ENCODE measurements at regions not wholly inside any gene's neighbourhood (a gene's known extent, or its start where the extent isn't known, plus 50 kb on each side); places are given as distances from the start of the nearest gene placed in this dataset.

DNA sequence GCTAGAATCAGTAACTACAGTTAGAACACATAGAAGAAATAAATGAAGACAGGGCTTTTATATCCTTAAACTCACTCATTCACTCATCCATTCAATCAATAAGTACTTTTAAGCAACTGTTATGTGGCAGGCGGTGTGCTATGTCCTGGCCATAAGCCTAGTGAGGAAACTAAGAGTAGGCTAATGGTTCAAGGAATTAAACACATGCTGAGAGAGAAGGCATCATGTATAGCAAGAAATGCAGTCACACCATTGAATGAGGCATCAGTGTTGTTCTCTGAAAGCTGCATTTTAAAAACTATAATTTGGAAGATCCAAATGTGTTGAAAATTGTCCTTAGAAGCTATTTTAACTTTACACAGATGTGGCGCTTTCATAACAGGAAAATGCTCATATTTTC lies 86.5 kb upstream of the DTNA start:
- ATAC-seq (ENCODE audit: low read depth) (no peak), DNase-seq (ENCODE audit: low spot score) (no peak)
- H3K4me1 ChIP-seq (ENCODE audit: insufficient read depth, poor library complexity, severe bottlenecking), result no peaks in the 10 kb centered on the region
- no peaks in the 10 kb centered on the region for H3K27me3 ChIP-seq (ENCODE audit: insufficient read depth, poor library complexity, severe bottlenecking)
- H3K4me3 ChIP-seq (ENCODE audit: severe bottlenecking), result no peak overlapping the region
- H3K36me3 ChIP-seq (ENCODE audit: low read depth), result no peaks in the 10 kb centered on the region
- TF ChIP-seq, protein P1, sequence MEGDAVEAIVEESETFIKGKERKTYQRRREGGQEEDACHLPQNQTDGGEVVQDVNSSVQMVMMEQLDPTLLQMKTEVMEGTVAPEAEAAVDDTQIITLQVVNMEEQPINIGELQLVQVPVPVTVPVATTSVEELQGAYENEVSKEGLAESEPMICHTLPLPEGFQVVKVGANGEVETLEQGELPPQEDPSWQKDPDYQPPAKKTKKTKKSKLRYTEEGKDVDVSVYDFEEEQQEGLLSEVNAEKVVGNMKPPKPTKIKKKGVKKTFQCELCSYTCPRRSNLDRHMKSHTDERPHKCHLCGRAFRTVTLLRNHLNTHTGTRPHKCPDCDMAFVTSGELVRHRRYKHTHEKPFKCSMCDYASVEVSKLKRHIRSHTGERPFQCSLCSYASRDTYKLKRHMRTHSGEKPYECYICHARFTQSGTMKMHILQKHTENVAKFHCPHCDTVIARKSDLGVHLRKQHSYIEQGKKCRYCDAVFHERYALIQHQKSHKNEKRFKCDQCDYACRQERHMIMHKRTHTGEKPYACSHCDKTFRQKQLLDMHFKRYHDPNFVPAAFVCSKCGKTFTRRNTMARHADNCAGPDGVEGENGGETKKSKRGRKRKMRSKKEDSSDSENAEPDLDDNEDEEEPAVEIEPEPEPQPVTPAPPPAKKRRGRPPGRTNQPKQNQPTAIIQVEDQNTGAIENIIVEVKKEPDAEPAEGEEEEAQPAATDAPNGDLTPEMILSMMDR (IDR thresholded peaks at IDR 0.05; ENCODE audit: poor library complexity, severe bottlenecking), result no peak
- no peak overlapping the region for H3K27ac ChIP-seq (ENCODE audit: poor library complexity, severe bottlenecking)
- H3K9me3 ChIP-seq (ENCODE audit: severe bottlenecking), result no peaks in the 10 kb centered on the region

DNA sequence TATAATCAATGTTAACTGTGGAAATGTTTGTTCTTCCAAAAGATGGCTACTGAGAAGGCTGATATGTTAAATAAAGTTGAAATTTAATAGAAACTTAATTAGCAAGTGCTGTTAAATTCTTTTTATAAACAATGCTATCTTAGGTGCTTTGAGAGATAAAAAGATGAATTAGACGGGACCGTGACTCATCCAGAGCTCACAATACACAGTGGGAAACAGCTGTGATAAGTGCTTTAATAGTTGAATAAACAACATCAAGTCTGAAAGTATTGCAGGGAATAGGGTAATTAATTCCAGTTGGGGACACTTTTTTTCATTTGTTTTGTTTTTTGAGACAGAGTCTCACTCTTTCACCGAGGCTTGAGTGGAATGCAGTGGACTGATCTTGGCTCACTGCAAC lies 85.5 kb upstream of the DTNA start:
- Histone ChIP-seq H3K9me3 (ENCODE audit: severe bottlenecking) (no peaks in the 10 kb centered on the region), H3K36me3 (ENCODE audit: low read depth) (no peaks in the 10 kb centered on the region), H3K27me3 (ENCODE audit: insufficient read depth, poor library complexity, severe bottlenecking) (no peaks in the 10 kb centered on the region), H3K27ac (ENCODE audit: poor library complexity, severe bottlenecking) (no peak overlapping the region), H3K4me1 (ENCODE audit: insufficient read depth, poor library complexity, severe bottlenecking) (no peaks in the 10 kb centered on the region), H3K4me3 (ENCODE audit: severe bottlenecking) (no peak overlapping the region)
- TF ChIP-seq, protein P1 (IDR thresholded peaks at IDR 0.05; ENCODE audit: poor library complexity, severe bottlenecking), result no peak
- no peak for DNase-seq (ENCODE audit: low spot score)
- no peak for ATAC-seq (ENCODE audit: low read depth)

DNA sequence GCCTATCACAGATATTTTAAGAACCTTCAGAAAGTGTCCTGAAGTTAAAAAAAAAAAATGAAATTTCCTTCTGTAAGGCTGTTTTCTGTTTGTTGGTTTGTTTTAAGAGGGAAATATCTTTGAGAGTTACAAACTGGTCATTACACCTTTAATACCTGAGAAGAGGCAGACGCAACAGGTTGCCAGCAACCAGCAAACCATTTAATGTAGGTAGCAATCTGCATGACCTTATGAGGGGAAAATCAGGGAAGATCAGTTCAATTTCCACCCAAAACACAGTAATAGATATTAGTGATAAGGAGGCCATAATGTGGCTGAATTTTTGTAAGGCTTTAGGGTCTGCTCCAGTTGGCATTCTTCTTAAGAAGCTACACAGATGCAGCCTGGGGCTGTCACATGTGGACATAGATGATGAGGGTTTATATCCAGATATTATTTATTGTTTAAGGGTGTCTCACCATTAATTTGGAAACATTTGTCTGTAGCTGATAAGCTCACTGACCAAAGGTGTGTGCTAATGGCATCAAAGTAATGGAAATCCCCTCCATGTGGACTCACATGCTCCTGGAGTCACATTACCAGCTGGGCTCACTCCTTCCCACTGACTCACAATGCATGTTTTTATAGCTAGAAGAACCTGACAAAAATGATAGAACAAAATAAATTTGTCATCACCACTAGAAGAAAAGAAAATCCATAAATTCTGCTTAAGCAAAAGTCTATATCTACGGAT lies 83.5 kb upstream of the DTNA start:
- Histone ChIP-seq H3K4me3 (ENCODE audit: severe bottlenecking) (no peak overlapping the region), H3K27me3 (ENCODE audit: insufficient read depth, poor library complexity, severe bottlenecking) (no peaks in the 10 kb centered on the region), H3K36me3 (ENCODE audit: low read depth) (no peaks in the 10 kb centered on the region), H3K4me1 (ENCODE audit: insufficient read depth, poor library complexity, severe bottlenecking) (no peaks in the 10 kb centered on the region), H3K27ac (ENCODE audit: poor library complexity, severe bottlenecking) (no peak overlapping the region), H3K9me3 (ENCODE audit: severe bottlenecking) (no peaks in the 10 kb centered on the region)
- DNase-seq (ENCODE audit: low spot score) (no peak), ATAC-seq (ENCODE audit: low read depth) (no peak)
- TF ChIP-seq, protein P1 (IDR thresholded peaks at IDR 0.05; ENCODE audit: poor library complexity, severe bottlenecking), result no peak

DNA sequence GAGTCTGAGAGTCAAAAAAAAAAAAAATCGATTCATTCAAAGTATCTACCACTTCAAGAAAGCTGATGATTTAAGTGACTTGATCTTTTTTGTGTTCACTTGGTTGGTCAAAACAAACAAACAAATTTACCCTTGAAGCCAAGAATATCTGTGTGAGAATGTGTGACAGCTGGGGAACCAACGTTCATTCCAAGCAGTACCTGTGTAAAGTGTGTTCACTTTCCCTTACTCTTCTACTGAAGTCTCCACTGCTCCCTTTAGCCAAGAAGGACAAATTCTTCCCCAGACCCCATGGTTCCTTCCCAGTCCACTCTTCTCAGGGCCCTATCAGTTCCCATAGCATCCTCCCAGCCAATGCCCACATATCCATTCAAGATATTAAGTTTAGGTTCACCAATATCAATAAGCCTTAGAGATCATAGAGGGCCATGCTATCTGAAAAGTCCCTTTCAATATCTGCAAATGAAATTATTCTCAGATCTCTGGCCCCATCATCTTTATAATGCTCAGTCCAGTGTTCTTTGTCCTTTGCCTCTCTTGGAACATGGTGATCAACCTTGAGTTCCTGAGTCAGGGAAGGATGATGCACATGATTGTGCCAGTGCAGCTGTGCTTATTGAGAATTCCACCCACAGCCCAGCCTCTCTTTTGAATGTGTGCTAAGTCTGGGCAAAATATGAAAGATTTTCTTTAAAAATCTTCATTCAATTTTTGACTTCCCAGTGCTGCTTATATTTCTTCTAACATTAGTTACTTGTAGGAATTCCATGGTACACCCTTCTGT lies 82.8 kb upstream of the DTNA start:
- H3K4me3 ChIP-seq (ENCODE audit: severe bottlenecking), result no peak overlapping the region
- TF ChIP-seq, protein P1 (IDR thresholded peaks at IDR 0.05; ENCODE audit: poor library complexity, severe bottlenecking), result no peak
- H3K27ac ChIP-seq (ENCODE audit: poor library complexity, severe bottlenecking), result no peak overlapping the region
- H3K36me3 ChIP-seq (ENCODE audit: low read depth), result no peaks in the 10 kb centered on the region
- no peaks in the 10 kb centered on the region for H3K27me3 ChIP-seq (ENCODE audit: insufficient read depth, poor library complexity, severe bottlenecking)
- no peak for DNase-seq (ENCODE audit: low spot score)
- no peak for ATAC-seq (ENCODE audit: low read depth)
- H3K4me1 ChIP-seq (ENCODE audit: insufficient read depth, poor library complexity, severe bottlenecking), result no peaks in the 10 kb centered on the region
- H3K9me3 ChIP-seq (ENCODE audit: severe bottlenecking), result no peaks in the 10 kb centered on the region
